ENCODE measurements at regions not wholly inside any gene's neighbourhood (a gene's known extent, or its start where the extent isn't known, plus 50 kb on each side); places are given as distances from the start of the nearest gene placed in this dataset.
"Not testable (repeated sequence)": the region's sequence is repeated elsewhere in the genome, so short reads cannot be mapped to it uniquely, and the experiment has no call there.

DNA sequence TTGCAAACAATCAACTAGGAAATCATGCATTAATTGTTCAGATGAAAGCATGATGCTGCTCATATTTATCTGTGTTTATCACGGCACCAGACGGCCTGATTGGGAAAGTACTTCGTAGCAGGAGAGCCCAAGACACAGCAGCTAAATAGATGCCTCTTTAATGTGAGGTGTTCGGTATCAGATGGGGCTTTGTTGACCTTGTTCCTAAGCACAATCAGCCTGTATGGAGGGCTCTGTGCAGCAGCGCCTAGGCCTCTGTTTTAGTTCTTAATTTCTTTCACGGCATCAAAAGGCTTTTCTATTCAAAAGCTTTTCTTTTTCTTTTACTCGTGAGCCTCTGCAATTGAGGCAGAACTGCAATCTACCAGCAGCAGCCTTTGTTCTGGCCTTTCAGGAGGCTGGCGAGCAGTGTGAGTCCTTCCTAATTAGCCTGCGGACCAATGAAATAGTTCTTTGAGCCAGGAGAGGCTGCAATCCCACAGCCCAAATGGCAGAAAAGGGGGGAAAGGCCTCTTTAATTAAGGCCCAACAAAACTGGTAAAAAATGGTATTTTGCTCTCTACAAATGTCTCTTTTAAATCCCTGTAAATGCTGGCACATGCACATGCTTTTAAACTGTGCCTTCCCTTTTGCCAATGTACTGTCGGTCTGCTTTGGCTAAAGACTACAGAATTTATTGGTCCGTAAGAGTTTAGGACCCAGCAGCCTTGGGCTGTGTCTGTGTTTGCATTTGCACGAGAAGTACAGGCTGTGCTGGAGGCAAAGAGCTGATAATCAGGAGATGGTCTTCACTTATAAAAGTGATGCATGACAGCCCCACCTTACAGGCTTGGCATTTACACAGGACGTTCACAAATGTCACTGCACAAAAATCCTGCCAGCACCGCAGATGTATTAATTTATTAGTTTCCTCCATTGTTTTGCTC is 159.6 kb downstream of the RND3 start:
- Histone ChIP-seq H3K36me3 (ENCODE audit: control insufficient read depth, insufficient read depth, low read length) (no peaks in the 10 kb centered on the region), H3K4me1 (ENCODE audit: control insufficient read depth, insufficient read depth, low read length, poor library complexity, severe bottlenecking) (no peaks in the 10 kb centered on the region), H3K9me3 (ENCODE audit: control insufficient read depth in 2 of 2, low read length in 2 of 2) (no peaks in the 10 kb centered on the region), H3K27me3 (ENCODE audit: control insufficient read depth, insufficient read depth, low read length) (no peaks in the 10 kb centered on the region), H3K27ac (ENCODE audit: insufficient read depth, low read length, poor library complexity, severe bottlenecking) (no peak overlapping the region), H3K4me3 (ENCODE audit: low read depth, low read length) (no peak overlapping the region)
- Mint-ChIP-seq H3K4me3 (no peak overlapping the region), H3K36me3 (no peaks in the 10 kb centered on the region), H3K27me3 (no peaks in the 10 kb centered on the region), H3K27ac (no peak overlapping the region), H3K4me1 (no peaks in the 10 kb centered on the region), H3K9me3 (peaks cover 0 to 7% (median 2%) of the 10 kb centered on the region in 7 donors)
- ATAC-seq (ENCODE audit: low read depth in 2 of 2) = no peak
- no peak for DNase-seq

DNA sequence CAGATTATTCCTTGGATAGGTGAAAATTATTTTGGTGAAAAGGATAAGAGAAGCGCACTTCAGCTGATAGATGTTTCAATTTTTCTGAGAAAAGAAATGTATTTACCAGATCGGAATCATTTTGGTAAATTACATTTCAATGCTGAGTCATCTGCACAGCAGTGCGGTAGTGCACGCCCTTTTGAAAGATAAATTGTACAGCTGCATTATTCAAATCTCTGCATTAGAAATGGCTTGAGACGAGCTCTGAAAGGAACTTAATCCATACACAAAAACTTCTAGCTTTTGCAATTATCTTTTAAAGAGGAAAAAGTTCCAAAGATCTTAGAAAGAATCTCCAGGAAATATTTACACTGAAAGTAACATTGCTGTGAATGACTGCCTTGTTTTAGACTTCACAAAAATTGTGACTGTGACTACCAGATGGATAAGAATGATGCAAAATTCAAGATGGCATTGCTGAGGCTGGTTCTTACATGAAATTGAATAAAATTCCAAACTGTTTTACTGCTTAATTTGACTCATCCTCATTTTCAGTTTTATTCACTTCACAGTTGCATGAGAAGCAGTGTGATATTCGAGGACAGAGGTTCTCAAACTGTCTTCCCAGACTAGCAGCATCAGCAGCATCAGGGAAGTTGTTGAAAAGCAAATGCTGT is 161.7 kb downstream of the RND3 start:
- no peak overlapping the region for H3K27ac ChIP-seq (ENCODE audit: insufficient read depth, low read length, poor library complexity, severe bottlenecking)
- ATAC-seq (ENCODE audit: low read depth in 2 of 2) (no peak), DNase-seq (no peak)
- Mint-ChIP-seq H3K27me3 (no peaks in the 10 kb centered on the region), H3K9me3 (peaks cover 0 to 7% (median 0%) of the 10 kb centered on the region in 7 donors), H3K4me3 (no peak overlapping the region), H3K27ac (no peak overlapping the region), H3K4me1 (no peaks in the 10 kb centered on the region), H3K36me3 (no peaks in the 10 kb centered on the region)
- H3K9me3 ChIP-seq (ENCODE audit: control insufficient read depth in 2 of 2, low read length in 2 of 2) = no peaks in the 10 kb centered on the region
- no peaks in the 10 kb centered on the region for H3K27me3 ChIP-seq (ENCODE audit: control insufficient read depth, insufficient read depth, low read length)
- H3K36me3 ChIP-seq (ENCODE audit: control insufficient read depth, insufficient read depth, low read length) = no peaks in the 10 kb centered on the region
- no peaks in the 10 kb centered on the region for H3K4me1 ChIP-seq (ENCODE audit: control insufficient read depth, insufficient read depth, low read length, poor library complexity, severe bottlenecking)
- H3K4me3 ChIP-seq (ENCODE audit: low read depth, low read length) = no peak overlapping the region

DNA sequence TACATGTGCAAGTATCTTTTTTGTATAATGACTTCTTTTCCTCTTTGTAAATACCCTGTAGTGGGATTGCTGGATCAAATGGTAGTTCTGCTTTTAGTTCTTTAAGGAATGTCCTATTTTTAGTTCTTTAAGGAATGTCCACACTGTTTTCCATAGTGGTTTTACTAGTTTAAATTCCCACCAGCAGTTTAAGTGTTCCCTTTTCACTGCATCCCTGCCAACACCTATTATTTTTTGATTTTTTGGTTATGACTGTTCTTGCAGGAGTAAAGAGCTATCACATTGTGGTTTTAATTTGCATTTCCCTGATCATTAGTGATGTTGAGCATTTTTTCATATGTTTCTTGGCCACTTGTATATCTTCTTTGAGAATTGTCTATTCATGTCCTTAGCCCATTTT is 164.4 kb downstream of the RND3 start:
- H3K27ac Mint-ChIP-seq; H3K27me3 Mint-ChIP-seq; H3K9me3 Mint-ChIP-seq; H3K9me3 ChIP-seq (ENCODE audit: control insufficient read depth in 2 of 2, low read length in 2 of 2); H3K4me1 ChIP-seq (ENCODE audit: control insufficient read depth, insufficient read depth, low read length, poor library complexity, severe bottlenecking); H3K36me3 ChIP-seq (ENCODE audit: control insufficient read depth, insufficient read depth, low read length); DNase-seq; ATAC-seq (ENCODE audit: low read depth in 2 of 2); H3K36me3 Mint-ChIP-seq; H3K4me3 Mint-ChIP-seq; H3K4me3 ChIP-seq (ENCODE audit: low read depth, low read length); H3K27ac ChIP-seq (ENCODE audit: insufficient read depth, low read length, poor library complexity, severe bottlenecking); H3K4me1 Mint-ChIP-seq; H3K27me3 ChIP-seq (ENCODE audit: control insufficient read depth, insufficient read depth, low read length): not testable (repeated sequence)

DNA sequence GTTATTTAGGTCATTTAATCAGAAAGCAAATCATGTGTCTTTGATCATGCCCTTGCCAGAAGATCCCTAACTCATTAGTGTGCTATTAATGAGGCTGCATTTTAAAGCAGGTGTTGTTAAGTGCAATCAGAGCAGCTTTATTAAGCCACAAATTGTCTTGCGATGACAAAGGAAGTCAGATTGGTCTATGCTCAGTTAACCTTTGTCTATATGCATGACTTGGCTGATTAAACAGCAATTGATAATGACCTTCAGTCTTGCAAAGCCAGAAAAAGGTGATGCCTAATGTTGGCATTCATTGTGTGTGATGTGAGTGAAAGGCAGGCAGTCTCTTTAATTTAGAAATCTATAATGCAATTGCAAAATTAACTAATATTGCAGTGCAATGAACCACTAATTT is 166.9 kb downstream of the RND3 start:
- no peaks in the 10 kb centered on the region for H3K27me3 Mint-ChIP-seq
- DNase-seq (no peak), ATAC-seq (ENCODE audit: low read depth in 2 of 2) (no peak)
- Histone ChIP-seq H3K36me3 (ENCODE audit: control insufficient read depth, insufficient read depth, low read length) (no peaks in the 10 kb centered on the region), H3K27ac (ENCODE audit: insufficient read depth, low read length, poor library complexity, severe bottlenecking) (no peak overlapping the region), H3K4me3 (ENCODE audit: low read depth, low read length) (no peak overlapping the region), H3K27me3 (ENCODE audit: control insufficient read depth, insufficient read depth, low read length) (no peaks in the 10 kb centered on the region), H3K4me1 (ENCODE audit: control insufficient read depth, insufficient read depth, low read length, poor library complexity, severe bottlenecking) (no peaks in the 10 kb centered on the region), H3K9me3 (ENCODE audit: control insufficient read depth in 2 of 2, low read length in 2 of 2) (no peaks in the 10 kb centered on the region)
- no peaks in the 10 kb centered on the region for H3K4me1 Mint-ChIP-seq
- no peaks in the 10 kb centered on the region for H3K36me3 Mint-ChIP-seq
- no peak overlapping the region for H3K4me3 Mint-ChIP-seq
- no peak overlapping the region for H3K27ac Mint-ChIP-seq
- peaks cover 0 to 14% (median 3%) of the 10 kb centered on the region in 7 donors for H3K9me3 Mint-ChIP-seq

DNA sequence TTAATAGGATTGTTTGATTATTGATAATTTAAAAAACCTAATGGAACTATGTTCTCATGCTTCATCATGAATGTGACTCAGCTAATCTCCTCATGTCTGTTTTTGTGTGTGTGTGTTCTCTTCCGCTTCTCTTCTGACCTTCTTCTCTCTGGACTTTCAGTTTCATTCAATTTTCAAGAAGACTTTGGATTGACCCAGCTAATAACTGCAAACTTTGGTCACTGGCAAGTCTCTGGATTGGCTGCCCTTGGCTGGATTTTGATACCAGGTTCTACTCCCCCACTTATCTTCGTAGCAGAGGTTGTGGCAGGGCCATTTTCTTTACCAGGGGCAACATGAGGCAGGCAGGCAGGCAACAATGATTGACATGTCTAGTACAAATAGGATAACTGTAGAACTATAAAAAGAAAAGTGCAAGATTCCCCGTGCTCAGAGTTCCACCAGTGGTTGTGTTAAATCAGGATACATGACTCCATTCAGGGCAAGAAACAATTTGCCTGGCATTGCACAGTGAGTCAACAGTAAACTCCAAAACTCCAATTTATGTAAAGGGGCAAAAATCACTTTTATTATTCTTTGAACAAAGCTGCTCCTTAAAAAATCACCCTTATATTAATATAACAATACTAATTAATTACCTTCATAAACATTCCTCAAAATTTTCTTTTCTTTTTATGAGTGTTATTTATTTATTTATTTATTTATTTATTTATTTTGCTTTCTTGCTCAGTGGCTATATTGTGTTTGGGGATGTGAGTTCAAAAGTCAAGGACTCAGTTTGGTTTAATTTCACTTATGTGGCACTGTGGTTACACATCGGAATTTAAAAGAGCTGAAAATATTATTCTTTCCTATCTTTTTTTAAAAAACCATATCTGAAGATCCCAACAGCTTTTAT is 167.6 kb downstream of the RND3 start:
- peaks cover 0 to 14% (median 3%) of the 10 kb centered on the region in 7 donors for H3K9me3 Mint-ChIP-seq

DNA sequence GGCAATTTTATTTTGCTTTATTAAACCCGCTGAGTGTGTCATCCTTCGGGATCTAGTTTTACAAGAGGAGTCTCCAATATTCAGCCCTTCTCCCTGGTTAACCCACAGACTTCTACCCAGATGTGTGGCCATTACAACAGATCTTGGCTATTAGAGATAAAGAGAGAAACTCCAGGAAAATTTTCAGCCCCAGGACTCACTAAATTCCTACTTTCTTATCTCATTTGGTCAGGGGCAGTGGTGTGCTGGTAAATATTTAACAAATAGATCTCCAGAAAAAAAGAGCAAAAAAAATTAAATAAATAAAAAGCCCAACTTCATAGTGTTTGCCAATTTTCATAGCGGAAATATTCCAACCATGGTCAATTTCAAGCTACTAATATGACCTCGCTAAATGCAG is 168.4 kb downstream of the RND3 start:
- DNase-seq (no peak), ATAC-seq (ENCODE audit: low read depth in 2 of 2) (no peak)
- no peak overlapping the region for H3K4me3 ChIP-seq (ENCODE audit: low read depth, low read length)
- Mint-ChIP-seq H3K36me3 (no peaks in the 10 kb centered on the region), H3K4me1 (no peaks in the 10 kb centered on the region), H3K9me3 (peaks cover 0 to 16% (median 7%) of the 10 kb centered on the region in 7 donors), H3K27ac (no peak overlapping the region), H3K27me3 (no peaks in the 10 kb centered on the region), H3K4me3 (no peak overlapping the region)
- H3K36me3 ChIP-seq (ENCODE audit: control insufficient read depth, insufficient read depth, low read length) = no peaks in the 10 kb centered on the region
- H3K27me3 ChIP-seq (ENCODE audit: control insufficient read depth, insufficient read depth, low read length) = no peaks in the 10 kb centered on the region
- no peak overlapping the region for H3K27ac ChIP-seq (ENCODE audit: insufficient read depth, low read length, poor library complexity, severe bottlenecking)
- no peaks in the 10 kb centered on the region for H3K9me3 ChIP-seq (ENCODE audit: control insufficient read depth in 2 of 2, low read length in 2 of 2)
- no peaks in the 10 kb centered on the region for H3K4me1 ChIP-seq (ENCODE audit: control insufficient read depth, insufficient read depth, low read length, poor library complexity, severe bottlenecking)

More for the DNA sequence above, 167.6 kb downstream of the RND3 start:
- H3K9me3 ChIP-seq (ENCODE audit: control insufficient read depth in 2 of 2, low read length in 2 of 2) = no peaks in the 10 kb centered on the region
- no peak overlapping the region for H3K27ac Mint-ChIP-seq
- H3K27ac ChIP-seq (ENCODE audit: insufficient read depth, low read length, poor library complexity, severe bottlenecking) = no peak overlapping the region
- H3K4me1 Mint-ChIP-seq = no peaks in the 10 kb centered on the region
- no peaks in the 10 kb centered on the region for H3K27me3 ChIP-seq (ENCODE audit: control insufficient read depth, insufficient read depth, low read length)
- no peaks in the 10 kb centered on the region for H3K27me3 Mint-ChIP-seq
- no peak overlapping the region for H3K4me3 ChIP-seq (ENCODE audit: low read depth, low read length)
- DNase-seq (no peak), ATAC-seq (ENCODE audit: low read depth in 2 of 2) (no peak)
- H3K36me3 ChIP-seq (ENCODE audit: control insufficient read depth, insufficient read depth, low read length) = no peaks in the 10 kb centered on the region
- H3K4me1 ChIP-seq (ENCODE audit: control insufficient read depth, insufficient read depth, low read length, poor library complexity, severe bottlenecking) = no peaks in the 10 kb centered on the region
- H3K4me3 Mint-ChIP-seq = no peak overlapping the region
- H3K36me3 Mint-ChIP-seq = no peaks in the 10 kb centered on the region

DNA sequence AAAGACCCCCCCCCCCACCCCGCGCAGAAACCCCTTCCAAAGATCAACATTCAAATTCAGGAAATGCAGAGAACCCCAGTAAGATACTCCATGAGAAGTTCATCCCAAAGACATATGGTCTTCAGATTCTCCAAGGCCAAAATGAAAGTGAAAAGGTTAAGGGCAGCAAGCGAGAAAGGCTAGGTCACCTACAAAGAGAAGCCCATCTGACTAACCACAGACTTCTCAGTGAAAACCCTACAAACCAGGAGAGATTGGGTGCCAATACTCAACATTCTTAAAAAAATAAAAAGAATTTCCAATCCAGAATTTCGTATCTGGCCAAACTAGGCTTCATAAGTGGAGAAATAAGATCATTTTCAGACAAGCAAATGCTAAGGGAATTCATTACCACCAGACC is 175.2 kb downstream of the RND3 start:
- Histone ChIP-seq H3K4me1 (ENCODE audit: control insufficient read depth, insufficient read depth, low read length, poor library complexity, severe bottlenecking) (no peaks in the 10 kb centered on the region), H3K36me3 (ENCODE audit: control insufficient read depth, insufficient read depth, low read length) (no peaks in the 10 kb centered on the region), H3K4me3 (ENCODE audit: low read depth, low read length) (no peak overlapping the region), H3K27me3 (ENCODE audit: control insufficient read depth, insufficient read depth, low read length) (no peaks in the 10 kb centered on the region), H3K27ac (ENCODE audit: insufficient read depth, low read length, poor library complexity, severe bottlenecking) (no peak overlapping the region), H3K9me3 (ENCODE audit: control insufficient read depth in 2 of 2, low read length in 2 of 2) (no peaks in the 10 kb centered on the region)
- Mint-ChIP-seq H3K27me3 (no peaks in the 10 kb centered on the region), H3K4me1 (no peaks in the 10 kb centered on the region), H3K4me3 (no peak overlapping the region), H3K27ac (no peak overlapping the region), H3K36me3 (peaks cover 4% of the 10 kb centered on the region), H3K9me3 (peaks cover 0 to 23% (median 12%) of the 10 kb centered on the region in 7 donors)
- no peak for ATAC-seq (ENCODE audit: low read depth in 2 of 2)
- DNase-seq = no peak
